ENCODE measurements at regions not wholly inside any gene's neighbourhood (a gene's known extent, or its start where the extent isn't known, plus 50 kb on each side); places are given as distances from the start of the nearest gene placed in this dataset.
"Not testable (repeated sequence)": the region's sequence is repeated elsewhere in the genome, so short reads cannot be mapped to it uniquely, and the experiment has no call there.

GRCh38 chr2:89985650-89986049, 1294.2 kb downstream of the RPIA start:
- not testable (repeated sequence) for TF ChIP-seq CTCF (IDR thresholded peaks at IDR 0.05; ENCODE audit: low read length); EZH2 (IDR thresholded peaks at IDR 0.05; ENCODE audit: borderline replicate concordance, low read length)
